ENCODE measurements at regions not wholly inside any gene's neighbourhood (a gene's known extent, or its start where the extent isn't known, plus 50 kb on each side); places are given as distances from the start of the nearest gene placed in this dataset.

GRCh38 chr6:66930559-66931290 is 1223.7 kb upstream of the EYS start:
- TF ChIP-seq POLR2AphosphoS5 (IDR thresholded peaks at IDR 0.05; ENCODE audit: low read depth, low read length) (no peak), REST (IDR thresholded peaks at IDR 0.05; ENCODE audit: insufficient read depth in 1 of 2, low read depth in 2 of 2, low read length in 2 of 2) (no peak)
